NB4 (cell line): ENCODE measurements at regions not wholly inside any gene's neighbourhood (a gene's known extent, or its start where the extent isn't known, plus 50 kb on each side); places are given as distances from the start of the nearest gene placed in this dataset.

Experiments
- DNase-seq: peaks from one replicate; pipeline ENCODE4 v3.0.0; 2010; ENCODE audit warnings: low read depth
- H3K4me3 ChIP-seq: one replicate; pipeline ENCODE4 v1.5.1; 2011; ENCODE audit warnings: mild to moderate bottlenecking, low read depth, low read length, moderate library complexity
- CTCF ChIP-seq: IDR thresholded peaks from one replicate; pipeline ENCODE4 v1.5.1; 2012; ENCODE audit warnings: low read depth, low read length
- MAX ChIP-seq: IDR thresholded peaks from 2 replicates; pipeline ENCODE4 v1.6.1; 2011; ENCODE audit warnings: low read depth, low read length
- MYC ChIP-seq: IDR thresholded peaks from 2 replicates; pipeline ENCODE4 v1.6.1; 2011; ENCODE audit warnings: low read depth, low read length
- POLR2A ChIP-seq: IDR thresholded peaks from 2 replicates; pipeline ENCODE4 v1.6.1; 2011; ENCODE audit warnings: mild to moderate bottlenecking; ENCODE audit not compliant: insufficient read length; ENCODE audit errors: extremely low read depth

GRCh38 chr2:235382179-235382578 is 111.7 kb upstream of the AGAP1 start:
- TF ChIP-seq MAX (no peak), POLR2A (no peak), MYC (no peak), CTCF (no peak)
- DNase-seq, result no peak
- no peak overlapping the region for H3K4me3 ChIP-seq

GRCh38 chr2:235382601-235383000 is 111.2 kb upstream of the AGAP1 start:
- no peak for TF ChIP-seq POLR2A
- TF ChIP-seq CTCF, result no peak
- no peak for TF ChIP-seq MAX
- no peak for TF ChIP-seq MYC
- DNase-seq, result no peak
- no peak overlapping the region for H3K4me3 ChIP-seq

- DNase-seq, result no peak
- TF ChIP-seq MYC (no peak), POLR2A (no peak), MAX (no peak), CTCF (no peak)
Measured at GRCh38 chr2:235383272-235383843, 110.5 kb upstream of the AGAP1 start.

GRCh38 chr2:235384624-235385023 is 109.2 kb upstream of the AGAP1 start:
- no peak for DNase-seq
- no peak for TF ChIP-seq CTCF
- TF ChIP-seq MAX, result no peak
- TF ChIP-seq MYC, result no peak
- no peak for TF ChIP-seq POLR2A
- no peak overlapping the region for H3K4me3 ChIP-seq

More at GRCh38 chr2:235383272-235383843, 110.5 kb upstream of the AGAP1 start:
- H3K4me3 ChIP-seq, result no peak overlapping the region

- no peak for TF ChIP-seq CTCF
- no peak for TF ChIP-seq MYC
- TF ChIP-seq POLR2A, result no peak
- no peak for TF ChIP-seq MAX
- no peak overlapping the region for H3K4me3 ChIP-seq
- no peak for DNase-seq
Measured at GRCh38 chr2:235389626-235390025, 104.2 kb upstream of the AGAP1 start.
